Stimulated activated effector memory CD8-positive, alpha-beta T cell treated with anti-CD3 and anti-CD28 coated beads, Interleukin-12 subunit alpha, Interleukin-12 subunit beta, amount 100 ng/mL, for 72 hours (primary cell): ENCODE measurements at regions not wholly inside any gene's neighbourhood (a gene's known extent, or its start where the extent isn't known, plus 50 kb on each side); places are given as distances from the start of the nearest gene placed in this dataset.
"Not testable (repeated sequence)": the region's sequence is repeated elsewhere in the genome, so short reads cannot be mapped to it uniquely, and the experiment has no call there.

Experiments
- ATAC-seq: fragments of 150-1000 bp; cut with Tn5 transposase; 2 replicates; pipeline ENCODE4 v1.10.0; 2021
- DNase-seq, 2 donors: peaks; one replicate each; pipeline ENCODE4 v3.0.0; 2021 to 2022; ENCODE audit warnings: low spot score in 2 of 2
- H3K27ac Mint-ChIP-seq: one replicate; pipeline ENCODE4 v1.8.0; 2022; ENCODE audit warnings: mild to moderate bottlenecking, mixed read lengths
- H3K36me3 Mint-ChIP-seq: one replicate; pipeline ENCODE4 v1.8.0; 2022; ENCODE audit warnings: mild to moderate bottlenecking, mixed read lengths
- H3K4me1 Mint-ChIP-seq: one replicate; pipeline ENCODE4 v1.8.0; 2022; ENCODE audit warnings: mixed read lengths
- H3K4me3 Mint-ChIP-seq: one replicate; pipeline ENCODE4 v1.8.0; 2022; ENCODE audit warnings: mild to moderate bottlenecking, mixed read lengths
- H3K9me3 Mint-ChIP-seq: one replicate; pipeline ENCODE4 v1.8.0; 2022; ENCODE audit warnings: mixed read lengths

GRCh38 chr5:71904852-71905251 lies 185.8 kb downstream of the CARTPT start:
- ATAC-seq, result no peak
- DNase-seq, result no peak
- no peaks in the 10 kb centered on the region for H3K4me1 Mint-ChIP-seq
- no peak overlapping the region for H3K27ac Mint-ChIP-seq
- H3K9me3 Mint-ChIP-seq, result no peaks in the 10 kb centered on the region
- no peaks in the 10 kb centered on the region for H3K36me3 Mint-ChIP-seq
- no peak overlapping the region for H3K4me3 Mint-ChIP-seq

GRCh38 chr5:71905834-71906711 lies 187.0 kb downstream of the CARTPT start:
- H3K27ac Mint-ChIP-seq, result no peak overlapping the region
- H3K9me3 Mint-ChIP-seq, result no peaks in the 10 kb centered on the region
- H3K36me3 Mint-ChIP-seq, result no peaks in the 10 kb centered on the region
- no peaks in the 10 kb centered on the region for H3K4me1 Mint-ChIP-seq
- H3K4me3 Mint-ChIP-seq, result no peak overlapping the region
- no peak for DNase-seq
- no peak for ATAC-seq

DNA sequence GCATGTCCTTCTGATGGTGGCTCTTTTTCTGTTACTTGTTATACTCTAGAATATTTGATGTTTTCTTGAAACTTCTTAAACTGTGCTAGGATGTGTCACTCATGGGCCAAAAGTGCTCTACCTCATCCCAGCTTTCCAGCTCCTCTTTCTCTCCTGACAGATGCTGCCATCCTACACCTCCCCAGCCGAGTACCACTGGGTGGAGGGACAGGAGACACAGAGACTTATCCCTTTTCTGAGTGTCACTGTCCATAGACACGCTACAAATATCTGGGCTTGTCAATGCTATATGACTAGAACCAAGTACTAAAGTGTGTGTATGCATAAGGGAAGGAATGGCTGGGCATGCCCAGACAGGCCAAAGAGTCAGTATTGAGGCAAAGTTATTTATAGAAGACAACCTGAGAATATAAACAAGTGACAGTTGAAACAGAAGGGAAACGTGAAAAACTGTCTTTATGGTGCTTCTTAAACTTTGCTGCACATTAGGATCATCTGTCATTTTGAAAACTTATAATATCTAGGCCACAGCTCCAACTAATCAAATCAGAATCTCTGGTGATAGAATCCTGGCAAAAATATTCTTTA lies 188.0 kb downstream of the CARTPT start:
- ATAC-seq, result peak; percentile 8
- H3K9me3 Mint-ChIP-seq, result no peaks in the 10 kb centered on the region
- H3K4me3 Mint-ChIP-seq, result no peak overlapping the region
- no peaks in the 10 kb centered on the region for H3K36me3 Mint-ChIP-seq
- no peak for DNase-seq
- H3K27ac Mint-ChIP-seq, result no peak overlapping the region
- no peaks in the 10 kb centered on the region for H3K4me1 Mint-ChIP-seq

DNA sequence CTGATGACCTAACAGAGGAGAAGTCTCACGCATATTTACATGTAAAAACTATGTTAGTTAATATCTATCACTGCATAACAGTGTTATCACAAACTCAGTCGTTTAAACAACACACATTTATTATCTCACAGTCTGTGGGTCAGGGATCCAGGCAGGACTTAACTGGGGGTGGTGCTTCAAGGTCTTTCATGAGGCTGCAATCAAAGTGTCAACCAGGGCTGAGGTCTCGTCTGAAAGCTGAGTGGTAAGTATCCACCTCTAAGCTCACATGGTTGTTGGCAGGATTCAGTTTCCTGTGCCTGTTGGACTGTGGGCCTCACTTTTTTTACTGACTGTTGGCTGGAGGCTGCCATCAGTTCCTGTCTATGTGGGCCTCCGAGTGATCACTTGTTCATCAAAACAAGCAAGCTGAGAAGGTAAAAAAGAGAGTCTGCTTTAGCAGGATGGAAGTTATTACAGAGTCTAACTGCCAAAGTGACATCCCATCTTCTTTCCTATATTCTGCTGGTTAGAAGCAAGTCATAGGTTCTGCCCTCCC lies 188.6 kb downstream of the CARTPT start:
- H3K4me3 Mint-ChIP-seq, result no peak overlapping the region
- ATAC-seq (no peak), DNase-seq (no peak)
- H3K36me3 Mint-ChIP-seq, result no peaks in the 10 kb centered on the region
- no peaks in the 10 kb centered on the region for H3K9me3 Mint-ChIP-seq
- H3K27ac Mint-ChIP-seq, result no peak overlapping the region
- H3K4me1 Mint-ChIP-seq, result no peaks in the 10 kb centered on the region

DNA sequence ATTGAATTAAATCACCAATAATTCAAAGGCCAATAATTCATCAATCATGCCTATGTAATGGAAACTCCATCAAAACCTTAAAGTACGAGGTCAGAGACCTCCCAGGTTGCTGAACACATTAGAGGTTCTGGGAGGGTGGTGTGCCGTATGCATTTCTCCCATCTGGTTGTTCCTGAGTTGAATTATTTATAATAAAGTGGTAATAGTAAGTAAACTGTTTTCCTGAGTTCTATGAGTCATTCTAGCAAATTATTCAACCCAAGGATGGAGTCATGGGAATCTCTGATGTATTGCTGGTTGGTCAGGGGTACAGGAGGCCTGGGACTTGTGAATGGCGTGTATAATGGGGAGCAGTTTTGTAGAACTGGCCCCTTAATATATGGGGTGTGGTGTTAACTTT lies 191.7 kb downstream of the CARTPT start:
- DNase-seq (no peak), ATAC-seq (no peak)
- Mint-ChIP-seq H3K9me3 (no peaks in the 10 kb centered on the region), H3K36me3 (no peaks in the 10 kb centered on the region), H3K27ac (no peak overlapping the region), H3K4me1 (no peaks in the 10 kb centered on the region), H3K4me3 (no peak overlapping the region)

DNA sequence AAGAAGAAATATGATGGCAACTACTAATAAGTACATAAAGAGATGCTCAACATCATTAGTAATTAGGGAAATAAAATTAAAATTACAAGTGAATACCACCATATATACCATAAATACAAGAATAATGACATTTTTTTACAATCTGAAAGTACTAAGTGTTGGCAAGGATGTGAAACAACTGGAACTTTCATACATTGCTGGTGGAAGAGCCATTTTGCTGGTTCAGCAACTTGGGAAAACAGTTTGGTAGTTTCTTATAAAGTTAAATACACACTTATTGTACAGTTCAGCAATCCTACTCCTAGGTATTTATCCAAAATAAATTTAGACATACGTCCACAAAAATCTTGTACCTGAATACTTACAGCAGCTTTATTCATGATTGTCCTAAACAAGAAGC lies 192.9 kb downstream of the CARTPT start:
- H3K9me3 Mint-ChIP-seq, result peaks cover 6% of the 10 kb centered on the region
- no peak for ATAC-seq
- no peak overlapping the region for H3K4me3 Mint-ChIP-seq
- DNase-seq, result no peak
- no peak overlapping the region for H3K27ac Mint-ChIP-seq
- H3K36me3 Mint-ChIP-seq, result no peaks in the 10 kb centered on the region
- no peaks in the 10 kb centered on the region for H3K4me1 Mint-ChIP-seq

- DNase-seq (no peak), ATAC-seq (no peak)
- Mint-ChIP-seq H3K9me3 (peaks cover 6% of the 10 kb centered on the region), H3K36me3 (no peaks in the 10 kb centered on the region), H3K4me3 (no peak overlapping the region), H3K4me1 (no peaks in the 10 kb centered on the region), H3K27ac (no peak overlapping the region)
These were observed 193.0 kb upstream of the MAP1B start for GRCh38 chr5:71914281-71914680.

DNA sequence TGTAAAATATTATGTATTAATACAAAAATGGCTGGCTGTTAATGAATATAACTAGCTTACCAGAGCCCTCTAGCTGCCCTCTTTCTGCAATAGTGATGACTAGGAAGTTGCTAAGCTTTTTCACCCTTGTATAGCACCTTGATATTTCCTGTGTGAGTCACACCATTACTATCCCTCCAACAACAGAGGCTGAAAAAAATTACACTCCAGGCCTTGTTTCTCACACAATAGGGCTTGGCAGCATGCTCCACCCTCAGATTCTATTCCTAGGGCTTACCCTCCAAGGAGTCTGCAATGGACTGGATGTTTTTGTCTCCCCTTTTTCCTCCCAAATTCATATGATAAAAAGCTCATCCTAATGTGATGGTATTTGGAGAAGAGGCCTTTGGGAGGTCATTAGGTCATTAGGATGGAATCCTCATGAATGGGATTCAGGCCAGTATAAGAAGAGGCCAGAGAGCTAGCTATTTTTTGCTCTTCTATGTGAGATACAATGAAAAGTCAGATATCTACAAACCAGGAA lies 184.6 kb upstream of the MAP1B start:
- DNase-seq (no peak), ATAC-seq (no peak)
- H3K27ac Mint-ChIP-seq, result no peak overlapping the region
- no peaks in the 10 kb centered on the region for H3K36me3 Mint-ChIP-seq
- no peaks in the 10 kb centered on the region for H3K4me1 Mint-ChIP-seq
- peaks cover 4% of the 10 kb centered on the region for H3K9me3 Mint-ChIP-seq
- no peak overlapping the region for H3K4me3 Mint-ChIP-seq

DNA sequence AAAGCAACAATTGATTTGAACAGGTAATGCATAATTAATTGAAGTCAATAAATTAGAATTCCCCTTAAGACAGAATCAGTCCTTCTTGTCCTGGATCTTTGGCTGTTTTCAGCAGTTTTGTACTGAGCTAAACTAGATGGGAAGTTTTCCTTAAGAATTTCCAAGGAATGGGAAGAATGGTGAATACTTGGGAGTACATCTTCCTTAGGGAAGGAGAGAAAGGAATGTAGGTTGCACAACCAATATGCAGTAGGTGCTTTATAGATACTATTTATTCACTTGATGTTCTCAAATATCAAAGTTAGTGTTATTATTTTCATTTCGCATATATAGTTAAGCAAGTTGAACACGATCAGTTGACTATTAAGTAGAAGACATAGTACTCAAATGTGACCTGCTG lies 183.5 kb upstream of the MAP1B start:
- DNase-seq, result no peak
- Mint-ChIP-seq H3K4me1 (no peaks in the 10 kb centered on the region), H3K36me3 (no peaks in the 10 kb centered on the region), H3K27ac (no peak overlapping the region), H3K9me3 (peaks cover 4% of the 10 kb centered on the region), H3K4me3 (no peak overlapping the region)
- no peak for ATAC-seq

- H3K4me1 Mint-ChIP-seq, result no peaks in the 10 kb centered on the region
- no peak overlapping the region for H3K27ac Mint-ChIP-seq
- ATAC-seq (no peak), DNase-seq (no peak)
- no peak overlapping the region for H3K4me3 Mint-ChIP-seq
- peaks cover 4% of the 10 kb centered on the region for H3K9me3 Mint-ChIP-seq
- no peaks in the 10 kb centered on the region for H3K36me3 Mint-ChIP-seq
These were observed 182.9 kb upstream of the MAP1B start for GRCh38 chr5:71924325-71924724.

GRCh38 chr5:71924980-71925379 lies 182.3 kb upstream of the MAP1B start:
- H3K27ac Mint-ChIP-seq, result no peak overlapping the region
- no peak for DNase-seq
- peaks cover 4% of the 10 kb centered on the region for H3K9me3 Mint-ChIP-seq

GRCh38 chr5:71925608-71926091 lies 181.6 kb upstream of the MAP1B start:
- ATAC-seq (no peak), DNase-seq (no peak)
- Mint-ChIP-seq H3K27ac (no peak overlapping the region), H3K9me3 (peaks cover 4% of the 10 kb centered on the region), H3K36me3 (no peaks in the 10 kb centered on the region), H3K4me1 (no peaks in the 10 kb centered on the region), H3K4me3 (no peak overlapping the region)

More at GRCh38 chr5:71924980-71925379, 182.3 kb upstream of the MAP1B start:
- Mint-ChIP-seq H3K4me1 (no peaks in the 10 kb centered on the region), H3K4me3 (no peak overlapping the region), H3K36me3 (no peaks in the 10 kb centered on the region)
- no peak for ATAC-seq

DNA sequence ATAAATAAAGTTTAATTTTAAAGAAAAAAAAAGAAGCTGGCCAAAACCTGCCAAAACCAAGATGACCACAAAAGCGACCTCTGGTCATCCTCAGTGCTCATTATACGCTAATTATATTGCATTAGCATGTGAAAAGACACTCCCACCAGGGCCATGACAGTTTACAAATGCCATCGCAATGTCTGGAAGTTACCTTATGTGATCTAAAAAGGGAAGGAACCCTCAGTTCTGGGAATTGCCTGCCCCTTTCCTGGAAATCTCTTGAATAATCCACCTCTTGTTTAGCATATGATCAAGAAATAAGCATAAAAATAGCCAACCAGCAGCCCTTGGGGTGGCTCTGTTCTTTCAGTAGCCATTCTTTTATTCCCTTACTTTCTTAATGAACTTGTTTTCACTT lies 178.3 kb upstream of the MAP1B start:
- H3K4me3 Mint-ChIP-seq, result no peak overlapping the region
- DNase-seq, result no peak
- no peaks in the 10 kb centered on the region for H3K4me1 Mint-ChIP-seq
- ATAC-seq, result no peak
- peaks cover 4% of the 10 kb centered on the region for H3K9me3 Mint-ChIP-seq
- H3K27ac Mint-ChIP-seq, result no peak overlapping the region
- no peaks in the 10 kb centered on the region for H3K36me3 Mint-ChIP-seq

DNA sequence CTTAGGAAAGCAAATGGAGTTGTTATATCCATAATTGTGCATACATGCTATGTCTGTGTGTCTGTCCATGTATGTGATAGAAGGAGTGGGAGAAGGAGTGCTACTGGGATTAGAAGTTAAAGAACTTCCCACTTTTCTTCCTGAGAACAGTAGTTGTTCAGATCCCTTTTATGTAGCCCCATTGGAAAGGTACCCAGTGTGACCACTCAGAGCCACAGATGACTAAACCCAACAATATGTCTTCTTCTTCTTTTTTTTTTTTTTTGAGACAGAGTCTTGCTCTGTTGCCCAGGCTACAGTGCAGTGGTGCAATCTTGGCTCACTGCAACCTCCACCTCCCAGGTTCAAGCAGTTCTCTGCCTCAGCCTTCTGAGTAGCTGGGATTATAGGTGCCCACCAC lies 176.7 kb upstream of the MAP1B start:
- H3K27ac Mint-ChIP-seq, ATAC-seq, H3K9me3 Mint-ChIP-seq, H3K4me3 Mint-ChIP-seq, DNase-seq, H3K36me3 Mint-ChIP-seq, H3K4me1 Mint-ChIP-seq: not testable (repeated sequence)

DNA sequence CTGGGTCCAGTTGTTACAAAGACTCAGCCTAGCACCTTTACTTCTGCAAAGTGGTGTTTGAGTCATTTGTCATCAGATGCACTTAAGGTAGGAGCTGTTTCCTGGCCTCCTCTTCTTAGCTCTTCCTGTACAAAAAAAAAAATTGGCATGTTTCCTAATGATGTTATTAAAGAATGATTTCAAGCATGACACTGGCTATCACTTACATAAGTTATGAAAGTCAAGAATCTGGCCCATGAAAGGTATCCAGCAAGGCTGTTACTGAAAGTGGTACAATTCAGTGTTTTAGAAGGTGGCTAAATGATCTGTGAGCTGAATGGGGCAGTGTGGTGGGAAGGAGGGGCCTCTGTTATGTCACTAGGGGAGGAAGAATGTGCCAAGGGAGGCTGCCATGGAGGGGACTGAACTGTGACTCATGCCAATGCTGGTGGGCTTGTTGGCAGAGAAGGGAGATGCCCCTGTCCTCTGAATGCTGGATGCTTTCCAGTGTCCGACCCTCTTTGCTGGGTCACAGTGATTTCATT lies 175.1 kb upstream of the MAP1B start:
- H3K36me3 Mint-ChIP-seq, result no peaks in the 10 kb centered on the region
- no peak for DNase-seq
- no peaks in the 10 kb centered on the region for H3K4me1 Mint-ChIP-seq
- H3K27ac Mint-ChIP-seq, result no peak overlapping the region
- peak; percentile 24 for ATAC-seq
- no peak overlapping the region for H3K4me3 Mint-ChIP-seq
- peaks cover 2% of the 10 kb centered on the region for H3K9me3 Mint-ChIP-seq
